HepG2 (cell line): ENCODE measurements at regions not wholly inside any gene's neighbourhood (a gene's known extent, or its start where the extent isn't known, plus 50 kb on each side); places are given as distances from the start of the nearest gene placed in this dataset.

ENCODE experiments used
- ATAC-seq: fragments of 200-7000 bp; cut with Tn5 transposase; 3 replicates; pipeline ENCODE4 v1.9.1; 2020; ENCODE audit warnings: mild to moderate bottlenecking, moderate library complexity
- BruUV-seq: library from RNA; stranded (reverse); fragments of 400-500 nt; replicated peaks from 2 replicates; lab custom pipeline; 2021; lab: Mats Ljungman, UMichigan
- CTCF ChIA-PET: fragments of 300-600 bp; formaldehyde crosslinking; extraction: SDS; loops from one replicate; lab custom pipeline; 2021; ENCODE audit warnings: low total read pairs, inconsistent platforms, low intra/inter-chr PET ratio; lab: Yijun Ruan, JAX
- POLR2A ChIA-PET: fragments of 350-600 bp; sonication (Branson Sonifier 250); formaldehyde crosslinking; loops from one replicate; lab custom pipeline; 2020; ENCODE audit warnings: antibody characterized with exemption, inconsistent platforms; lab: Yijun Ruan, JAX
- DNase-seq: peaks from one replicate; pipeline ENCODE4 v3.0.0-alpha.2; 2015; ENCODE audit warnings: low spot score
- FAIRE-seq: peaks from 3 replicates; lab custom pipeline; 2011; peaks lifted over from hg19 to GRCh38; lab: Jason Lieb, UNC
- H2AFZ ChIP-seq: one replicate; pipeline ENCODE4 v1.6.1; 2011; ENCODE audit warnings: low read length, inconsistent platforms
- H3K27ac ChIP-seq: fragments of 300-600 bp; 3 replicates; pipeline ENCODE4 v1.8.0; 2011; ENCODE audit warnings: mixed run types, mild to moderate bottlenecking, mixed read lengths, low read length, inconsistent platforms; ENCODE audit not compliant: insufficient read depth; ENCODE audit errors: extremely low read length
- H3K27me3 ChIP-seq, 2 experiments: fragments of 200-600 bp in 1 of 2; 2 replicates in 1 of 2; 3 replicates in 1 of 2; pipeline versions ENCODE4 v1.6.0 to v1.8.0; 2011; ENCODE audit warnings: low read length in 2 of 2, mild to moderate bottlenecking in 2 of 2, moderate library complexity in 2 of 2, inconsistent platforms in 1 of 2; ENCODE audit not compliant: insufficient read depth in 2 of 2, control insufficient read depth in 1 of 2
- H3K36me3 ChIP-seq, 2 experiments: fragments of 200-600 bp in 1 of 2; replicated peaks in 1 of 2; 2 replicates in 1 of 2; 3 replicates in 1 of 2; pipeline versions ENCODE4 v1.5.1 to v1.8.0; 2011; ENCODE audit warnings: low read length in 2 of 2, inconsistent platforms in 1 of 2; ENCODE audit not compliant: insufficient read depth in 2 of 2, control insufficient read depth in 1 of 2
- H3K4me1 ChIP-seq: 2 replicates; pipeline ENCODE4 v1.5.1; 2012; ENCODE audit warnings: low read length, inconsistent platforms; ENCODE audit not compliant: insufficient read depth
- H3K4me2 ChIP-seq: 2 replicates; pipeline ENCODE4 v1.6.0; 2011; ENCODE audit warnings: low read depth, low read length, inconsistent platforms
- H3K4me3 ChIP-seq, 3 experiments: fragments of 200-600 bp in 1 of 3; sonication (generic), shearing (Covaris generic) in 1 of 3; replicated peaks in 1 of 3; 2 replicates each; pipeline ENCODE4 v1.5.1; 2011 to 2016; ENCODE audit warnings: low read length in 3 of 3, inconsistent platforms in 2 of 3, low read depth in 2 of 3, mild to moderate bottlenecking in 2 of 3, control low read depth in 1 of 3, mixed read lengths in 1 of 3; ENCODE audit not compliant: insufficient read depth in 1 of 3
- H3K79me2 ChIP-seq: one replicate; pipeline ENCODE4 v1.6.1; 2011; ENCODE audit warnings: low read length, inconsistent platforms; ENCODE audit not compliant: insufficient read depth
- H3K9ac ChIP-seq: 2 replicates; pipeline ENCODE4 v1.6.0; 2011; ENCODE audit warnings: mild to moderate bottlenecking, low read depth, low read length, inconsistent platforms; ENCODE audit not compliant: insufficient read depth
- H3K9me3 ChIP-seq: 2 replicates; pipeline ENCODE4 v1.5.1; 2012; ENCODE audit warnings: mild to moderate bottlenecking, low read length
- H4K20me1 ChIP-seq: 2 replicates; pipeline ENCODE4 v1.6.0; 2011; ENCODE audit warnings: inconsistent platforms, mild to moderate bottlenecking, low read length, moderate library complexity; ENCODE audit not compliant: insufficient read depth
- CTCF ChIP-seq: sonication (generic); formaldehyde crosslinking; IDR thresholded peaks from 2 replicates; pipeline ENCODE4 v1.5.0; 2020; ENCODE audit warnings: mild to moderate bottlenecking, missing genetic modification reagents, moderate library complexity
- E2F5 ChIP-seq: sonication (generic); formaldehyde crosslinking; conservative IDR thresholded peaks from 2 replicates; pipeline ENCODE4 v1.4.0; 2020; ENCODE audit warnings: missing genetic modification reagents
- GABPA ChIP-seq, 2 experiments: IDR thresholded peaks; 2 replicates each; pipeline ENCODE4 v1.6.1; 2011 to 2016; ENCODE audit warnings: low read depth in 2 of 2, low read length in 1 of 2, missing biosample characterization in 1 of 2, missing genetic modification characterization in 1 of 2
- HDAC1 ChIP-seq: sonication (generic); formaldehyde crosslinking; IDR thresholded peaks from 2 replicates; pipeline ENCODE4 v1.5.1; 2020; ENCODE audit warnings: mild to moderate bottlenecking, missing genetic modification reagents
- IRF9 ChIP-seq: sonication (generic); formaldehyde crosslinking; IDR thresholded peaks from 2 replicates; pipeline ENCODE4 v1.8.0; 2022; ENCODE audit warnings: missing genetic modification reagents, mild to moderate bottlenecking, borderline replicate concordance
- PCBP1 ChIP-seq: fragments of 200-400 bp; formaldehyde crosslinking; IDR thresholded peaks from 2 replicates; pipeline ENCODE4 v1.6.1; 2017; ENCODE audit warnings: mild to moderate bottlenecking, low read depth, low read length, borderline replicate concordance
- PHF20 ChIP-seq: sonication (generic); formaldehyde crosslinking; IDR thresholded peaks from 2 replicates; pipeline ENCODE4 v1.5.0; 2020; ENCODE audit warnings: mild to moderate bottlenecking, missing genetic modification reagents
- PPARG ChIP-seq: conservative IDR thresholded peaks from 2 replicates; pipeline ENCODE4 v1.6.1; 2016; ENCODE audit warnings: missing biosample characterization, missing genetic modification reagents
- RCOR2 ChIP-seq: IDR thresholded peaks from 2 replicates; pipeline ENCODE4 v1.6.1; 2016; ENCODE audit warnings: missing biosample characterization, missing genetic modification reagents
- SAP130 ChIP-seq: IDR thresholded peaks from 2 replicates; pipeline ENCODE4 v1.6.1; 2016; ENCODE audit warnings: low read depth
- SNAI1 ChIP-seq: sonication (generic); formaldehyde crosslinking; IDR thresholded peaks from 2 replicates; pipeline ENCODE4 v1.5.0; 2020; ENCODE audit warnings: mild to moderate bottlenecking, missing genetic modification reagents, borderline replicate concordance
- YEATS4 ChIP-seq: sonication (generic); formaldehyde crosslinking; IDR thresholded peaks from 2 replicates; pipeline ENCODE4 v1.4.0; 2020; ENCODE audit warnings: missing genetic modification reagents, borderline replicate concordance
- ZBTB1 ChIP-seq: sonication (generic); formaldehyde crosslinking; IDR thresholded peaks from 2 replicates; pipeline ENCODE4 v1.4.0; 2020; ENCODE audit warnings: missing genetic modification reagents, borderline replicate concordance
- ZFP1 ChIP-seq: IDR thresholded peaks from 2 replicates; pipeline ENCODE4 v1.6.1; 2016
- ZNF224 ChIP-seq: sonication (generic); formaldehyde crosslinking; IDR thresholded peaks from 2 replicates; pipeline ENCODE4 v1.5.0; 2020; ENCODE audit warnings: mild to moderate bottlenecking, missing genetic modification reagents
- ZNF225 ChIP-seq: sonication (generic); formaldehyde crosslinking; IDR thresholded peaks from 2 replicates; pipeline ENCODE4 v1.4.0; 2020; ENCODE audit warnings: mild to moderate bottlenecking, missing genetic modification reagents
- ZNF660 ChIP-seq: sonication (generic); formaldehyde crosslinking; IDR thresholded peaks from 2 replicates; pipeline ENCODE4 v1.5.1; 2020; ENCODE audit warnings: mild to moderate bottlenecking, low read depth, missing genetic modification reagents, borderline replicate concordance
- WGBS: methylation state at CpG from one replicate; pipeline ENCODE4 v1.1.6; 2017; ENCODE audit warnings: low lambda C conversion rate; 5-methylcytosine and 5-hydroxymethylcytosine counted together
- in situ Hi-C: cut with HindIII; loops from 2 replicates; pipeline ENCODE4 v1.10.0; 2017; ENCODE audit warnings: low pct_unique_long_range_greater_than_20kb; ENCODE audit not compliant: extremely low pct_ligation_motif_present
- intact Hi-C: fragments of 100-400 bp; cut with micrococcal nuclease; formaldehyde crosslinking; loops from one replicate; pipeline ENCODE4 v1.10.0; 2022; ENCODE audit not compliant: unreplicated experiment
- TF ChIP-seq, protein P1 (sequence below): sonication (generic); formaldehyde crosslinking; IDR thresholded peaks from 2 replicates; pipeline ENCODE4 v1.4.0; 2020; ENCODE audit warnings: missing genetic modification reagents
- TF ChIP-seq, protein P2 (sequence below): sonication (generic); formaldehyde crosslinking; IDR thresholded peaks from 2 replicates; pipeline ENCODE4 v1.4.0; 2020; ENCODE audit warnings: missing genetic modification reagents, borderline replicate concordance

DNA sequence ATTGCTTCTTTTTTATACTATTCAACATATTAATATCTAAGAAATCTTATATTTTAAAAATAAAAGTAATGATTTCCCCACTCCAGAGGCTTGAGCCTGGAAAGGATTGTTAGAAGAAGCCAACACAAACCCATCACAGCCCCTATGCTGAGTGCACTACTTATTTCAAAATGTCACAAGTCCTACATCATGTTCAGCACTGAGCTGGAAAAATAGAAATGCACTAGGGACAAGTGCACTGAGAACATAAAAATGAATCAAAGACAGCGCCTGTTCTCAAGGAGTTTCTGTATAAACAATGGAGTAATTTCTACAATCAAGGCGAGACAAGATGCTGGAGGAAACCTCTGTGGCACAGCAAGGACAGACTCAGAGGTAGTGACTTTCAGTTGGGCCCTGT, 155.0 kb downstream of the TXNL1 start:
- FAIRE-seq, result no peak

More for the DNA sequence above, 155.0 kb downstream of the TXNL1 start:
- ATAC-seq (no peak), DNase-seq (no peak)
- H3K27me3 ChIP-seq, result no peaks in the 10 kb centered on the region
- H3K27ac ChIP-seq, result no peak overlapping the region
- ChIA-PET POLR2A (no interaction called here), CTCF (no interaction called here)
- intact Hi-C loops, result no loop called here
- no peak overlapping the region for H3K4me2 ChIP-seq
- no peak overlapping the region for H2AFZ ChIP-seq
- H4K20me1 ChIP-seq, result no peaks in the 10 kb centered on the region
- H3K9me3 ChIP-seq, result no peaks in the 10 kb centered on the region
- H3K36me3 ChIP-seq, result no peaks in the 10 kb centered on the region
- in situ Hi-C loops, result no loop called here
- 17% methylated on average over 2 of the region's 2 CpGs for WGBS
- no TSS peak for BruUV-seq
- H3K9ac ChIP-seq, result no peak overlapping the region
- H3K79me2 ChIP-seq, result no peaks in the 10 kb centered on the region
- no peak for TF ChIP-seq PPARG (CRISPR knock-in tag)
- TF ChIP-seq PCBP1, result no peak
- no peak for TF ChIP-seq IRF9 (CRISPR knock-in tag)
- no peak for TF ChIP-seq GABPA (IDR thresholded peaks at IDR 0.05; ENCODE audit: low read depth, low read length)
- no peak for TF ChIP-seq GABPA (CRISPR knock-in tag; IDR thresholded peaks at IDR 0.05; ENCODE audit: low read depth)
- no peak for TF ChIP-seq CTCF (CRISPR knock-in tag)
- TF ChIP-seq E2F5 (CRISPR knock-in tag), result no peak
- no peak for TF ChIP-seq SNAI1
- no peak for TF ChIP-seq ZBTB1
- TF ChIP-seq PHF20 (CRISPR knock-in tag), result no peak
- no peak for TF ChIP-seq ZFP1
- TF ChIP-seq, protein P1, sequence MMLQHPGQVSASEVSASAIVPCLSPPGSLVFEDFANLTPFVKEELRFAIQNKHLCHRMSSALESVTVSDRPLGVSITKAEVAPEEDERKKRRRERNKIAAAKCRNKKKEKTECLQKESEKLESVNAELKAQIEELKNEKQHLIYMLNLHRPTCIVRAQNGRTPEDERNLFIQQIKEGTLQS, result no peak
- no peak for TF ChIP-seq YEATS4 (CRISPR knock-in tag)
- TF ChIP-seq, protein P2, sequence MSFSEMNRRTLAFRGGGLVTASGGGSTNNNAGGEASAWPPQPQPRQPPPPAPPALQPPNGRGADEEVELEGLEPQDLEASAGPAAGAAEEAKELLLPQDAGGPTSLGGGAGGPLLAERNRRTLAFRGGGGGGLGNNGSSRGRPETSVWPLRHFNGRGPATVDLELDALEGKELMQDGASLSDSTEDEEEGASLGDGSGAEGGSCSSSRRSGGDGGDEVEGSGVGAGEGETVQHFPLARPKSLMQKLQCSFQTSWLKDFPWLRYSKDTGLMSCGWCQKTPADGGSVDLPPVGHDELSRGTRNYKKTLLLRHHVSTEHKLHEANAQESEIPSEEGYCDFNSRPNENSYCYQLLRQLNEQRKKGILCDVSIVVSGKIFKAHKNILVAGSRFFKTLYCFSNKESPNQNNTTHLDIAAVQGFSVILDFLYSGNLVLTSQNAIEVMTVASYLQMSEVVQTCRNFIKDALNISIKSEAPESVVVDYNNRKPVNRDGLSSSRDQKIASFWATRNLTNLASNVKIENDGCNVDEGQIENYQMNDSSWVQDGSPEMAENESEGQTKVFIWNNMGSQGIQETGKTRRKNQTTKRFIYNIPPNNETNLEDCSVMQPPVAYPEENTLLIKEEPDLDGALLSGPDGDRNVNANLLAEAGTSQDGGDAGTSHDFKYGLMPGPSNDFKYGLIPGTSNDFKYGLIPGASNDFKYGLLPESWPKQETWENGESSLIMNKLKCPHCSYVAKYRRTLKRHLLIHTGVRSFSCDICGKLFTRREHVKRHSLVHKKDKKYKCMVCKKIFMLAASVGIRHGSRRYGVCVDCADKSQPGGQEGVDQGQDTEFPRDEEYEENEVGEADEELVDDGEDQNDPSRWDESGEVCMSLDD (CRISPR knock-in tag), result no peak
- no peak for TF ChIP-seq HDAC1 (CRISPR knock-in tag)
- no peak for TF ChIP-seq ZNF225 (CRISPR knock-in tag)
- TF ChIP-seq ZNF224, result no peak
- TF ChIP-seq SAP130 (CRISPR knock-in tag), result no peak
- no peak for TF ChIP-seq RCOR2 (CRISPR knock-in tag)
- no peak for TF ChIP-seq ZNF660 (CRISPR knock-in tag)
- no peaks in the 10 kb centered on the region for H3K4me1 ChIP-seq
- no peak overlapping the region for H3K4me3 ChIP-seq
